ENCODE measurements at regions not wholly inside any gene's neighbourhood (a gene's known extent, or its start where the extent isn't known, plus 50 kb on each side); places are given as distances from the start of the nearest gene placed in this dataset.

DNA sequence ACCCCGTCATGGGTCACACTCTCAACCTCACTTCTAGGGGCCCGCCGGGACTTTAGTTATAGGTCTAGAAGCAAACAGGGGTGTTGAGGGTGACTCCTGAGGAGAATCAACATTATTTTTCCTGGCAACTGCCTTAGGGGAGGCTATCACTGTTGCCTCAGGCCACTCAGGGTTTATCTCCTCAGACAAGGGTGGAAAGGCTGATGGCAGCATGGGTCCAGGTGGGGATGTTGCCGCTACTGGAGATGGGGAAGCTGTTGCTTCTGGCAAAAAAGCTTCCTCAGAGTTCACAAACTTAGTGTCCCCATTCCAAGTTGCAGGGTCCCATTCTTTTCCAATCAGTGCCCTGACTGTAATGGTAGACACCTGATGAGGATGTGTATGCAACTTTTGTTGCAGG lies 467.4 kb upstream of the RGS6 start:
- Histone ChIP-seq H4K20me1 (ENCODE audit: insufficient read depth) (no peaks in the 10 kb centered on the region), H3K79me2 (replicated peaks; ENCODE audit: insufficient read depth, low read length) (no peaks in the 10 kb centered on the region), H3K9me2 (ENCODE audit: insufficient read depth, low read length) (no peaks in the 10 kb centered on the region), H3K9ac (ENCODE audit: low read length) (no peak overlapping the region), H3K4me3 (ENCODE audit: low read length) (no peak overlapping the region), H2AFZ (ENCODE audit: low read depth, low read length) (no peak overlapping the region), H3K36me3 (ENCODE audit: insufficient read depth, low read length) (no peaks in the 10 kb centered on the region), H3K27me3 (ENCODE audit: insufficient read depth, low read depth, low read length) (no peaks in the 10 kb centered on the region), H3K4me2 (ENCODE audit: low read length) (no peak overlapping the region), H3F3A (ENCODE audit: insufficient read depth, low read length, poor library complexity, severe bottlenecking) (no peaks in the 10 kb centered on the region), H3K27ac (ENCODE audit: low read length) (no peak overlapping the region), H3K9me3 (ENCODE audit: low read length) (no peaks in the 10 kb centered on the region)
- no peak for TF ChIP-seq TAF1 (IDR thresholded peaks at IDR 0.05; ENCODE audit: low read depth)
- no peak for TF ChIP-seq MXI1 (conservative IDR thresholded peaks at IDR 0.05; ENCODE audit: poor library complexity, severe bottlenecking)
- no peak for TF ChIP-seq EZH2 (IDR thresholded peaks at IDR 0.05; ENCODE audit: borderline replicate concordance, insufficient read depth, low read length, poor library complexity, severe bottlenecking)
- no peak for TF ChIP-seq RAD21 (conservative IDR thresholded peaks at IDR 0.05)
- no peak for TF ChIP-seq REST (IDR thresholded peaks at IDR 0.05; ENCODE audit: borderline replicate concordance)
- TF ChIP-seq SMC3 (conservative IDR thresholded peaks at IDR 0.05; ENCODE audit: poor library complexity): no peak
- TF ChIP-seq EP300 (conservative IDR thresholded peaks at IDR 0.05; ENCODE audit: poor library complexity, severe bottlenecking): no peak
- no peak for TF ChIP-seq POLR2AphosphoS5 (IDR thresholded peaks at IDR 0.05)
- TF ChIP-seq, protein P1, sequence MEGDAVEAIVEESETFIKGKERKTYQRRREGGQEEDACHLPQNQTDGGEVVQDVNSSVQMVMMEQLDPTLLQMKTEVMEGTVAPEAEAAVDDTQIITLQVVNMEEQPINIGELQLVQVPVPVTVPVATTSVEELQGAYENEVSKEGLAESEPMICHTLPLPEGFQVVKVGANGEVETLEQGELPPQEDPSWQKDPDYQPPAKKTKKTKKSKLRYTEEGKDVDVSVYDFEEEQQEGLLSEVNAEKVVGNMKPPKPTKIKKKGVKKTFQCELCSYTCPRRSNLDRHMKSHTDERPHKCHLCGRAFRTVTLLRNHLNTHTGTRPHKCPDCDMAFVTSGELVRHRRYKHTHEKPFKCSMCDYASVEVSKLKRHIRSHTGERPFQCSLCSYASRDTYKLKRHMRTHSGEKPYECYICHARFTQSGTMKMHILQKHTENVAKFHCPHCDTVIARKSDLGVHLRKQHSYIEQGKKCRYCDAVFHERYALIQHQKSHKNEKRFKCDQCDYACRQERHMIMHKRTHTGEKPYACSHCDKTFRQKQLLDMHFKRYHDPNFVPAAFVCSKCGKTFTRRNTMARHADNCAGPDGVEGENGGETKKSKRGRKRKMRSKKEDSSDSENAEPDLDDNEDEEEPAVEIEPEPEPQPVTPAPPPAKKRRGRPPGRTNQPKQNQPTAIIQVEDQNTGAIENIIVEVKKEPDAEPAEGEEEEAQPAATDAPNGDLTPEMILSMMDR (IDR thresholded peaks at IDR 0.05; ENCODE audit: poor library complexity, severe bottlenecking): no peak

- H3K79me2 ChIP-seq (replicated peaks; ENCODE audit: insufficient read depth, low read length): no peaks in the 10 kb centered on the region
- no peak overlapping the region for H3K27ac ChIP-seq (ENCODE audit: low read length)
- no peak overlapping the region for H3K9ac ChIP-seq (ENCODE audit: low read length)
- no peaks in the 10 kb centered on the region for H3K27me3 ChIP-seq (ENCODE audit: insufficient read depth, low read depth, low read length)
- H3K36me3 ChIP-seq (ENCODE audit: insufficient read depth, low read length): no peaks in the 10 kb centered on the region
- no peaks in the 10 kb centered on the region for H3K9me2 ChIP-seq (ENCODE audit: insufficient read depth, low read length)
- H3K9me3 ChIP-seq (ENCODE audit: low read length): no peaks in the 10 kb centered on the region
- no peak overlapping the region for H3K4me2 ChIP-seq (ENCODE audit: low read length)
- TF ChIP-seq EZH2 (IDR thresholded peaks at IDR 0.05; ENCODE audit: borderline replicate concordance, insufficient read depth, low read length, poor library complexity, severe bottlenecking) (no peak), POLR2AphosphoS5 (IDR thresholded peaks at IDR 0.05) (no peak), EP300 (conservative IDR thresholded peaks at IDR 0.05; ENCODE audit: poor library complexity, severe bottlenecking) (no peak), SMC3 (conservative IDR thresholded peaks at IDR 0.05; ENCODE audit: poor library complexity) (no peak), MXI1 (conservative IDR thresholded peaks at IDR 0.05; ENCODE audit: poor library complexity, severe bottlenecking) (no peak), REST (IDR thresholded peaks at IDR 0.05; ENCODE audit: borderline replicate concordance) (no peak), RAD21 (conservative IDR thresholded peaks at IDR 0.05) (no peak), TAF1 (IDR thresholded peaks at IDR 0.05; ENCODE audit: low read depth) (no peak)
- TF ChIP-seq, protein P1 (IDR thresholded peaks at IDR 0.05; ENCODE audit: poor library complexity, severe bottlenecking): no peak
- no peaks in the 10 kb centered on the region for H4K20me1 ChIP-seq (ENCODE audit: insufficient read depth)
- H2AFZ ChIP-seq (ENCODE audit: low read depth, low read length): no peak overlapping the region
- no peak overlapping the region for H3K4me3 ChIP-seq (ENCODE audit: low read length)
- no peaks in the 10 kb centered on the region for H3F3A ChIP-seq (ENCODE audit: insufficient read depth, low read length, poor library complexity, severe bottlenecking)
Observed at GRCh38 chr14:71465316-71465715, 466.9 kb upstream of the RGS6 start.
